C4-2B (cell line): ENCODE measurements at regions not wholly inside any gene's neighbourhood (a gene's known extent, or its start where the extent isn't known, plus 50 kb on each side); places are given as distances from the start of the nearest gene placed in this dataset.

Experiments used
- ZFX ChIP-seq: fragments of 450-650 bp; IDR thresholded peaks from 2 replicates; pipeline ENCODE4 v1.6.1; 2017
- TF ChIP-seq, protein P1 (sequence below): fragments of 450-650 bp; conservative IDR thresholded peaks from 2 replicates; pipeline ENCODE4 v1.5.1; 2017; ENCODE audit warnings: mild to moderate bottlenecking

DNA sequence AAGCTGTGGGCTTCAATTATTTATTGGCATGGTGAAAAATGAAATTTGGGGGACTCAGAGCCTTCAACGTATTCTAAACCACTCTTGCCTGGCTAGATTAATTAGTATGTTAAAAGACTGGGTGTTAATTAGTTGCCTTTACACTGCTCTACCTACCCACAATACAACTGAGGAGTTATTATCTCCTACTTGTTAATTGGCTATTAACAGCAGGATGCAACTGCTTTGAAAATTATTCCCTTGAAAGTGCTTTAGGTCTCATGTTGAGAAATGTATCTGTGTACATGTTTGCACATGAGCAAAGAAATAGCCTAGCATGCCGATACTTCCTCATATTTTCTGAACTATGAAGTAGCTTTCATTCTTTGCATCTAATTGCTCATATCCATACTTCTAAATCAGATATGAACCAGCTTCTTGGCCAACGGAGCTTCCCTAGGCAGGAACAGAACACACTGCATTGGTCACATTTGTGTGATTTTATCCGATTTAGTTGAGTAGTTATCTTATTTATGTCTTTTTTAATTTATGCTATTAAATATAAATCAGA is 155.8 kb downstream of the GPAM start:
- TF ChIP-seq, protein P1, sequence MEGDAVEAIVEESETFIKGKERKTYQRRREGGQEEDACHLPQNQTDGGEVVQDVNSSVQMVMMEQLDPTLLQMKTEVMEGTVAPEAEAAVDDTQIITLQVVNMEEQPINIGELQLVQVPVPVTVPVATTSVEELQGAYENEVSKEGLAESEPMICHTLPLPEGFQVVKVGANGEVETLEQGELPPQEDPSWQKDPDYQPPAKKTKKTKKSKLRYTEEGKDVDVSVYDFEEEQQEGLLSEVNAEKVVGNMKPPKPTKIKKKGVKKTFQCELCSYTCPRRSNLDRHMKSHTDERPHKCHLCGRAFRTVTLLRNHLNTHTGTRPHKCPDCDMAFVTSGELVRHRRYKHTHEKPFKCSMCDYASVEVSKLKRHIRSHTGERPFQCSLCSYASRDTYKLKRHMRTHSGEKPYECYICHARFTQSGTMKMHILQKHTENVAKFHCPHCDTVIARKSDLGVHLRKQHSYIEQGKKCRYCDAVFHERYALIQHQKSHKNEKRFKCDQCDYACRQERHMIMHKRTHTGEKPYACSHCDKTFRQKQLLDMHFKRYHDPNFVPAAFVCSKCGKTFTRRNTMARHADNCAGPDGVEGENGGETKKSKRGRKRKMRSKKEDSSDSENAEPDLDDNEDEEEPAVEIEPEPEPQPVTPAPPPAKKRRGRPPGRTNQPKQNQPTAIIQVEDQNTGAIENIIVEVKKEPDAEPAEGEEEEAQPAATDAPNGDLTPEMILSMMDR: no peak
- TF ChIP-seq ZFX: no peak
